NCI-H1694 treated with DMSO at 0.1 percent for 48 hours (cell line): ENCODE measurements at regions not wholly inside any gene's neighbourhood (a gene's known extent, or its start where the extent isn't known, plus 50 kb on each side); places are given as distances from the start of the nearest gene placed in this dataset.
A peak's percentile ranks its signal among the peaks of the same experiment; 100 is the strongest.

Experiments
- DNase-seq: peaks from one replicate; lab custom pipeline; 2025; lab: John Stamatoyannopoulos, UW

GRCh38 chr10:128854204-128854603 lies 612.8 kb upstream of the MGMT start:
- DNase-seq: no peak

- peak; percentile 32 for DNase-seq
Observed at GRCh38 chr10:128854963-128855362, 612.1 kb upstream of the MGMT start.

- DNase-seq: no peak
Observed at GRCh38 chr10:128855618-128856428, 611.2 kb upstream of the MGMT start.

- no peak for DNase-seq
Observed at GRCh38 chr10:128859738-128860386, 607.2 kb upstream of the MGMT start.

- DNase-seq: no peak
Observed at GRCh38 chr10:128860574-128860973, 606.5 kb upstream of the MGMT start.

- DNase-seq: no peak
Observed at GRCh38 chr10:128861018-128861901, 605.8 kb upstream of the MGMT start.

- no peak for DNase-seq
Observed at GRCh38 chr10:128863411-128863810, 603.6 kb upstream of the MGMT start.

GRCh38 chr10:128863823-128864405 lies 603.1 kb upstream of the MGMT start:
- no peak for DNase-seq

- DNase-seq: no peak
Observed at GRCh38 chr10:128864554-128865295, 602.3 kb upstream of the MGMT start.

- peak; percentile 67 for DNase-seq
Observed at GRCh38 chr10:128865436-128866195, 601.4 kb upstream of the MGMT start.

GRCh38 chr10:128866551-128866950 lies 600.5 kb upstream of the MGMT start:
- no peak for DNase-seq

- peak; percentile 4 for DNase-seq
Observed at GRCh38 chr10:128867210-128867609, 599.8 kb upstream of the MGMT start.

GRCh38 chr10:128867819-128868218 lies 599.2 kb upstream of the MGMT start:
- no peak for DNase-seq

GRCh38 chr10:128868481-128868880 lies 598.6 kb upstream of the MGMT start:
- DNase-seq: no peak

- DNase-seq: no peak
Observed at GRCh38 chr10:128869101-128869749, 597.8 kb upstream of the MGMT start.

GRCh38 chr10:128870830-128871597 lies 596.0 kb upstream of the MGMT start:
- no peak for DNase-seq

- no peak for DNase-seq
Observed at GRCh38 chr10:128871671-128872231, 595.3 kb upstream of the MGMT start.

- DNase-seq: no peak
Observed at GRCh38 chr10:128873411-128874054, 593.5 kb upstream of the MGMT start.

GRCh38 chr10:128874331-128874730 lies 592.7 kb upstream of the MGMT start:
- no peak for DNase-seq
